Body of pancreas (tissue), 4 donors: ENCODE measurements at regions not wholly inside any gene's neighbourhood (a gene's known extent, or its start where the extent isn't known, plus 50 kb on each side); places are given as distances from the start of the nearest gene placed in this dataset.

Experiments used
- POLR2A ChIP-seq, 3 donors: fragments of 450-650 bp; IDR thresholded peaks; one replicate each; pipeline ENCODE4 v1.6.1; 2016; ENCODE audit warnings: antibody characterized with exemption in 3 of 3, mild to moderate bottlenecking in 2 of 3
- TF ChIP-seq, protein P1 (sequence below), 7 experiments: fragments of 450-650 bp in 4 of 7; fragments of 200-600 bp in 3 of 7; sonication (generic) in 3 of 7; IDR thresholded peaks; one replicate each; pipeline ENCODE4 v1.5.1; 2016 to 2019; ENCODE audit warnings: antibody characterized with exemption in 7 of 7

GRCh38 chr5:133884569-133885311 lies 83.7 kb downstream of the C5orf15 start:
- TF ChIP-seq, protein P1, sequence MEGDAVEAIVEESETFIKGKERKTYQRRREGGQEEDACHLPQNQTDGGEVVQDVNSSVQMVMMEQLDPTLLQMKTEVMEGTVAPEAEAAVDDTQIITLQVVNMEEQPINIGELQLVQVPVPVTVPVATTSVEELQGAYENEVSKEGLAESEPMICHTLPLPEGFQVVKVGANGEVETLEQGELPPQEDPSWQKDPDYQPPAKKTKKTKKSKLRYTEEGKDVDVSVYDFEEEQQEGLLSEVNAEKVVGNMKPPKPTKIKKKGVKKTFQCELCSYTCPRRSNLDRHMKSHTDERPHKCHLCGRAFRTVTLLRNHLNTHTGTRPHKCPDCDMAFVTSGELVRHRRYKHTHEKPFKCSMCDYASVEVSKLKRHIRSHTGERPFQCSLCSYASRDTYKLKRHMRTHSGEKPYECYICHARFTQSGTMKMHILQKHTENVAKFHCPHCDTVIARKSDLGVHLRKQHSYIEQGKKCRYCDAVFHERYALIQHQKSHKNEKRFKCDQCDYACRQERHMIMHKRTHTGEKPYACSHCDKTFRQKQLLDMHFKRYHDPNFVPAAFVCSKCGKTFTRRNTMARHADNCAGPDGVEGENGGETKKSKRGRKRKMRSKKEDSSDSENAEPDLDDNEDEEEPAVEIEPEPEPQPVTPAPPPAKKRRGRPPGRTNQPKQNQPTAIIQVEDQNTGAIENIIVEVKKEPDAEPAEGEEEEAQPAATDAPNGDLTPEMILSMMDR (IDR thresholded peaks at IDR 0.05): no peak
- TF ChIP-seq POLR2A (IDR thresholded peaks at IDR 0.05): no peak
